MM.1S (cell line): ENCODE measurements at regions not wholly inside any gene's neighbourhood (a gene's known extent, or its start where the extent isn't known, plus 50 kb on each side); places are given as distances from the start of the nearest gene placed in this dataset.

Experiments
- DNase-seq: peaks from one replicate; pipeline ENCODE4 v3.0.0-alpha.2; 2015
- H2AFZ ChIP-seq: fragments of 300-600 bp; sonication (generic); 2 replicates; pipeline ENCODE4 v1.6.0; 2016; ENCODE audit warnings: antibody characterized with exemption, low read length
- H3F3A ChIP-seq: fragments of 300-600 bp; sonication (generic); 2 replicates; pipeline ENCODE4 v1.6.1; 2016; ENCODE audit warnings: mild to moderate bottlenecking, antibody characterized with exemption, low read length, moderate library complexity, mixed read lengths; ENCODE audit not compliant: insufficient read depth
- H3K27ac ChIP-seq: fragments of 300-600 bp; sonication (generic); 2 replicates; pipeline ENCODE4 v1.5.1; 2016; ENCODE audit warnings: mild to moderate bottlenecking, low read length
- H3K27me3 ChIP-seq: fragments of 300-600 bp; sonication (generic); replicated peaks from 2 replicates; pipeline ENCODE4 v1.6.0; 2016; ENCODE audit warnings: low read length; ENCODE audit not compliant: insufficient read depth
- H3K36me3 ChIP-seq: fragments of 300-600 bp; sonication (generic); replicated peaks from 2 replicates; pipeline ENCODE4 v1.6.1; 2016; ENCODE audit warnings: mild to moderate bottlenecking, low read length, mixed read lengths; ENCODE audit not compliant: insufficient read depth
- H3K4me1 ChIP-seq: fragments of 300-600 bp; sonication (generic); 2 replicates; pipeline ENCODE4 v1.6.1; 2016; ENCODE audit warnings: low read length, mixed read lengths
- H3K4me2 ChIP-seq: fragments of 300-600 bp; sonication (generic); 2 replicates; pipeline ENCODE4 v1.6.0; 2016; ENCODE audit warnings: low read depth, low read length
- H3K4me3 ChIP-seq: fragments of 300-600 bp; sonication (generic); 2 replicates; pipeline ENCODE4 v1.5.1; 2016; ENCODE audit warnings: low read length, mixed read lengths
- H3K79me2 ChIP-seq: fragments of 300-600 bp; sonication (generic); 2 replicates; pipeline ENCODE4 v1.6.1; 2016; ENCODE audit warnings: mixed run types, low read length, mixed read lengths
- H3K9ac ChIP-seq: fragments of 300-600 bp; sonication (generic); 2 replicates; pipeline ENCODE4 v1.6.1; 2016; ENCODE audit warnings: low read length, mixed read lengths
- H3K9me2 ChIP-seq: fragments of 300-600 bp; sonication (generic); replicated peaks from 2 replicates; pipeline ENCODE4 v1.6.1; 2016; ENCODE audit warnings: mild to moderate bottlenecking, low read length, mixed read lengths; ENCODE audit not compliant: insufficient read depth
- H3K9me3 ChIP-seq: fragments of 300-600 bp; sonication (generic); replicated peaks from 2 replicates; pipeline ENCODE4 v1.6.1; 2016; ENCODE audit warnings: mild to moderate bottlenecking, low read length, mixed read lengths; ENCODE audit not compliant: insufficient read depth
- H4K20me1 ChIP-seq: fragments of 300-600 bp; sonication (generic); 2 replicates; pipeline ENCODE4 v1.6.1; 2016; ENCODE audit warnings: mild to moderate bottlenecking, low read length, moderate library complexity, mixed read lengths; ENCODE audit not compliant: insufficient read depth
- EZH2 ChIP-seq: fragments of 300-600 bp; sonication (generic); optimal IDR thresholded peaks from 2 replicates; pipeline ENCODE3; 2017; ENCODE audit warnings: low read depth, mild to moderate bottlenecking, antibody characterized with exemption, low read length, mixed read lengths
- EZH2phosphoT487 ChIP-seq: fragments of 300-600 bp; sonication (generic); IDR thresholded peaks from 2 replicates; pipeline ENCODE4 v1.6.1; 2018; ENCODE audit warnings: antibody characterized with exemption, low read length
- TF ChIP-seq, protein P1 (sequence below): fragments of 300-600 bp; sonication (generic); IDR thresholded peaks from 2 replicates; pipeline ENCODE4 v1.5.1; 2016; ENCODE audit warnings: antibody characterized with exemption, low read length, mixed read lengths

DNA sequence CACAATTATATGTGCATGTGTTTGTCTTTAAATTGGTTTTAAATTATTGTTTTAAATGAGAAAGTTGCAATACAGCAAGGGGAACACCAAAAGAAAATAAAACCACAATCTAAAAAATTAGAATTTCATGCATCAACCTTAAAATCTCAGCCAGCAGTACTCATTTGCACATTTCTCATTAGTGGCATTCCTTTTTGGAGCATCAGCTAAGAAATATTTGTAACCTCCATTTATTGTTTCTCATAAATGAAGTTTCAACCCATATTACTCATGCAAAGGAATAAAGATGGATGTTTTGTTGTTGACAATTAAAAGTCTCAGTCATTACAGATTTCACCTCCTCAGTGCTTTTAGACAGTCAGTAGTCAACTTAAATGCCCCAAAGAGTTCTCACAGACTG, 160.1 kb downstream of the TBX15 start:
- Histone ChIP-seq H3K27ac (no peak overlapping the region), H3K4me1 (no peaks in the 10 kb centered on the region), H2AFZ (no peak overlapping the region), H4K20me1 (no peaks in the 10 kb centered on the region), H3K27me3 (no peaks in the 10 kb centered on the region), H3K4me3 (no peak overlapping the region), H3K79me2 (no peaks in the 10 kb centered on the region), H3K9me3 (no peaks in the 10 kb centered on the region), H3F3A (no peaks in the 10 kb centered on the region), H3K9ac (no peak overlapping the region), H3K36me3 (no peaks in the 10 kb centered on the region), H3K9me2 (no peaks in the 10 kb centered on the region), H3K4me2 (no peak overlapping the region)
- no peak for DNase-seq
- TF ChIP-seq EZH2phosphoT487 (no peak), EZH2 (no peak)
- TF ChIP-seq, protein P1, sequence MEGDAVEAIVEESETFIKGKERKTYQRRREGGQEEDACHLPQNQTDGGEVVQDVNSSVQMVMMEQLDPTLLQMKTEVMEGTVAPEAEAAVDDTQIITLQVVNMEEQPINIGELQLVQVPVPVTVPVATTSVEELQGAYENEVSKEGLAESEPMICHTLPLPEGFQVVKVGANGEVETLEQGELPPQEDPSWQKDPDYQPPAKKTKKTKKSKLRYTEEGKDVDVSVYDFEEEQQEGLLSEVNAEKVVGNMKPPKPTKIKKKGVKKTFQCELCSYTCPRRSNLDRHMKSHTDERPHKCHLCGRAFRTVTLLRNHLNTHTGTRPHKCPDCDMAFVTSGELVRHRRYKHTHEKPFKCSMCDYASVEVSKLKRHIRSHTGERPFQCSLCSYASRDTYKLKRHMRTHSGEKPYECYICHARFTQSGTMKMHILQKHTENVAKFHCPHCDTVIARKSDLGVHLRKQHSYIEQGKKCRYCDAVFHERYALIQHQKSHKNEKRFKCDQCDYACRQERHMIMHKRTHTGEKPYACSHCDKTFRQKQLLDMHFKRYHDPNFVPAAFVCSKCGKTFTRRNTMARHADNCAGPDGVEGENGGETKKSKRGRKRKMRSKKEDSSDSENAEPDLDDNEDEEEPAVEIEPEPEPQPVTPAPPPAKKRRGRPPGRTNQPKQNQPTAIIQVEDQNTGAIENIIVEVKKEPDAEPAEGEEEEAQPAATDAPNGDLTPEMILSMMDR, result no peak

GRCh38 chr1:118827636-118828035, 160.5 kb downstream of the TBX15 start:
- H3K9me3 ChIP-seq, result no peaks in the 10 kb centered on the region
- TF ChIP-seq, protein P1, result no peak
- TF ChIP-seq EZH2phosphoT487 (no peak), EZH2 (no peak)
- no peaks in the 10 kb centered on the region for H3K79me2 ChIP-seq
- no peak overlapping the region for H3K4me3 ChIP-seq
- no peak overlapping the region for H2AFZ ChIP-seq
- H3K27me3 ChIP-seq, result no peaks in the 10 kb centered on the region
- DNase-seq, result no peak
- no peak overlapping the region for H3K9ac ChIP-seq
- no peak overlapping the region for H3K4me2 ChIP-seq
- no peaks in the 10 kb centered on the region for H3F3A ChIP-seq
- H3K36me3 ChIP-seq, result no peaks in the 10 kb centered on the region
- H4K20me1 ChIP-seq, result no peaks in the 10 kb centered on the region
- H3K4me1 ChIP-seq, result no peaks in the 10 kb centered on the region
- H3K9me2 ChIP-seq, result no peaks in the 10 kb centered on the region
- no peak overlapping the region for H3K27ac ChIP-seq

DNA sequence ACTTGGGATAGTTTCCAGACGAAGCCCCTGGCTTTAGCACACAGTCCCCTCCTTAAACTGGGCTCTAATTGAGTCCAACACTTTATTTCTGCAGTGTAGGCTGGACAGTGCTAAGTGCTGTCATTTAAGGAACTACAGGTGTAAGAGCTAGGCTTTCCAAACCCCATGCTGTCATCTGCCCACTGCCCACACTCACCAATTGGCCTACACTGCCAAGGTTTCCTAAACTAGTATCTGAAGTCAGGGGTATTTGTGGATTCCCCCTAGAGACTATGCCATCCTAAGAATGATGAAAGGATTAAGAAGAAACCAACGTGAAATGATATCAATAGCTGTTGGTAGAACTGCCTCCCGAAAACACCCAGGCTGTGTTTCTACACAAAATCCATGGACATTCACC, 160.9 kb downstream of the TBX15 start:
- no peaks in the 10 kb centered on the region for H3K4me1 ChIP-seq
- H3K9me3 ChIP-seq, result no peaks in the 10 kb centered on the region
- H4K20me1 ChIP-seq, result no peaks in the 10 kb centered on the region
- no peaks in the 10 kb centered on the region for H3K9me2 ChIP-seq
- H3K27me3 ChIP-seq, result no peaks in the 10 kb centered on the region
- H3K79me2 ChIP-seq, result no peaks in the 10 kb centered on the region
- no peak overlapping the region for H3K9ac ChIP-seq
- no peaks in the 10 kb centered on the region for H3F3A ChIP-seq
- H3K4me3 ChIP-seq, result no peak overlapping the region
- no peak overlapping the region for H3K27ac ChIP-seq
- H2AFZ ChIP-seq, result no peak overlapping the region
- no peak for DNase-seq
- TF ChIP-seq EZH2 (no peak), EZH2phosphoT487 (no peak)
- TF ChIP-seq, protein P1, result no peak
- H3K4me2 ChIP-seq, result no peak overlapping the region
- H3K36me3 ChIP-seq, result no peaks in the 10 kb centered on the region
